ENCODE measurements at regions not wholly inside any gene's neighbourhood (a gene's known extent, or its start where the extent isn't known, plus 50 kb on each side); places are given as distances from the start of the nearest gene placed in this dataset.

DNA sequence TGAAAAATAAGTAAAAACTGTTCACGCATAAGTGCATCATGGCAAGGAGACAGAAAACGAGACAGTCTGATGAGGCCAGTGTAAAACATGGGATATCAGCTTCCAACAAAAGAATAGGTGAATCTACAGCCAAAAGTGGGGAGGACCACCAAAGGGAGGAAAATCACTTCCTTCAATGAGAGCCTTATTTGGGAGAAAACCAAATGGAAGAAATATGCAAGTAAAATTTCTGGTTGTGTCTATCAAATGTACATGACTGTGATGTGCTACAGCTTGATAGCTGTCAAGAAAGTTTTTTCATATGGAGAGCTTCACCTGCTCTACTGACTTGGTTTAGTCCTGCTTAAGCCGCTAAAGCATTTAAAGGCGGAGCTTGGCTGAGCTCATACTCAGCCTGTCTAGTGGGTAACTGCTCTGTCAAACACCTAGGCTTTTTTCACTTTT lies 66.2 kb downstream of the MAGEA1 start:
- H3K27ac ChIP-seq (ENCODE audit: low read depth, low read length) = no peak overlapping the region
- H4K20me1 ChIP-seq (ENCODE audit: insufficient read depth, low read length) = no peaks in the 10 kb centered on the region
- H2AFZ ChIP-seq (ENCODE audit: low read depth, low read length) = no peak overlapping the region
- H3K9me3 Mint-ChIP-seq (ENCODE audit: unreplicated experiment) = no peaks in the 10 kb centered on the region
- H3K27ac Mint-ChIP-seq (ENCODE audit: unreplicated experiment) = peak overlapping the region; percentile 58
- no peak overlapping the region for H3K9ac ChIP-seq (ENCODE audit: low read length)
- no peaks in the 10 kb centered on the region for H3K9me3 ChIP-seq (ENCODE audit: insufficient read depth, low read depth, low read length)
- no peaks in the 10 kb centered on the region for H3K36me3 Mint-ChIP-seq (ENCODE audit: low read depth, unreplicated experiment)
- no peaks in the 10 kb centered on the region for H3K36me3 ChIP-seq (ENCODE audit: insufficient read depth, low read length)
- peaks cover 4% of the 10 kb centered on the region for H3K4me1 Mint-ChIP-seq (ENCODE audit: low read depth, unreplicated experiment)
- H3K79me2 ChIP-seq (ENCODE audit: insufficient read depth, low read length) = no peaks in the 10 kb centered on the region
- TF ChIP-seq, protein P1, sequence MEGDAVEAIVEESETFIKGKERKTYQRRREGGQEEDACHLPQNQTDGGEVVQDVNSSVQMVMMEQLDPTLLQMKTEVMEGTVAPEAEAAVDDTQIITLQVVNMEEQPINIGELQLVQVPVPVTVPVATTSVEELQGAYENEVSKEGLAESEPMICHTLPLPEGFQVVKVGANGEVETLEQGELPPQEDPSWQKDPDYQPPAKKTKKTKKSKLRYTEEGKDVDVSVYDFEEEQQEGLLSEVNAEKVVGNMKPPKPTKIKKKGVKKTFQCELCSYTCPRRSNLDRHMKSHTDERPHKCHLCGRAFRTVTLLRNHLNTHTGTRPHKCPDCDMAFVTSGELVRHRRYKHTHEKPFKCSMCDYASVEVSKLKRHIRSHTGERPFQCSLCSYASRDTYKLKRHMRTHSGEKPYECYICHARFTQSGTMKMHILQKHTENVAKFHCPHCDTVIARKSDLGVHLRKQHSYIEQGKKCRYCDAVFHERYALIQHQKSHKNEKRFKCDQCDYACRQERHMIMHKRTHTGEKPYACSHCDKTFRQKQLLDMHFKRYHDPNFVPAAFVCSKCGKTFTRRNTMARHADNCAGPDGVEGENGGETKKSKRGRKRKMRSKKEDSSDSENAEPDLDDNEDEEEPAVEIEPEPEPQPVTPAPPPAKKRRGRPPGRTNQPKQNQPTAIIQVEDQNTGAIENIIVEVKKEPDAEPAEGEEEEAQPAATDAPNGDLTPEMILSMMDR (IDR thresholded peaks at IDR 0.05; ENCODE audit: insufficient read depth, low read depth, low read length) = no peak
- TF ChIP-seq EZH2 (IDR thresholded peaks at IDR 0.05; ENCODE audit: insufficient read depth, low read length) = no peak
- no peaks in the 10 kb centered on the region for H3K27me3 ChIP-seq (ENCODE audit: insufficient read depth, low read length)
- H3K4me3 Mint-ChIP-seq (ENCODE audit: unreplicated experiment) = peak overlapping the region; percentile 62
- FAIRE-seq = no peak
- no peaks in the 10 kb centered on the region for H3K27me3 Mint-ChIP-seq (ENCODE audit: low read depth, unreplicated experiment)
- DNase-seq (ENCODE audit: low read depth) = no peak
- peak overlapping the region; percentile 39 for H3K4me2 ChIP-seq (ENCODE audit: low read length)
- no peaks in the 10 kb centered on the region for H3K4me1 ChIP-seq (ENCODE audit: insufficient read depth, low read length)
- H3K4me3 ChIP-seq (ENCODE audit: insufficient read depth, low read depth, low read length) = no peak overlapping the region

DNA sequence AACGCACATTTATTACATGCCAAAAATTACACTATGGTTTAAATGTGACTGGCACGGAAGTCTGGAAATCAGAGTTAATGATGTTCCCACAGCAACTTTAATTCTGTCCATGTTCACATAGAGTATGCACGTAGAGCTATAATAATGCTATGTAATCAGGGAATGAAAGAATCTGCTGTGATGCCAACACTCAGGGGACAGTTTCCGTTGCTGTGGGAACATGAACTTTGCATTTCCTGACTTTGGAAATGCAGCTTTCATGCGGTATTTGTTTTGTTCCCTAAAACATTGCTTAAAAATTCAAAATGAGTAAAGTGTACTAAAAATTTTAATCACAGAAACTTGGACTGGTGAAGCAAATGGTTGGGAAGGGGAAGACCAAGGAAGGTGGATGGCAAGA lies 65.7 kb downstream of the MAGEA1 start:
- Histone ChIP-seq H3K4me1 (ENCODE audit: insufficient read depth, low read length) (no peaks in the 10 kb centered on the region), H3K9ac (ENCODE audit: low read length) (no peak overlapping the region), H3K36me3 (ENCODE audit: insufficient read depth, low read length) (no peaks in the 10 kb centered on the region), H4K20me1 (ENCODE audit: insufficient read depth, low read length) (no peaks in the 10 kb centered on the region), H3K4me2 (ENCODE audit: low read length) (peak overlapping the region; percentile 39), H3K79me2 (ENCODE audit: insufficient read depth, low read length) (no peaks in the 10 kb centered on the region), H2AFZ (ENCODE audit: low read depth, low read length) (no peak overlapping the region), H3K4me3 (ENCODE audit: insufficient read depth, low read depth, low read length) (no peak overlapping the region), H3K9me3 (ENCODE audit: insufficient read depth, low read depth, low read length) (no peaks in the 10 kb centered on the region), H3K27me3 (ENCODE audit: insufficient read depth, low read length) (no peaks in the 10 kb centered on the region), H3K27ac (ENCODE audit: low read depth, low read length) (no peak overlapping the region)
- Mint-ChIP-seq H3K27me3 (ENCODE audit: low read depth, unreplicated experiment) (no peaks in the 10 kb centered on the region), H3K36me3 (ENCODE audit: low read depth, unreplicated experiment) (no peaks in the 10 kb centered on the region), H3K4me1 (ENCODE audit: low read depth, unreplicated experiment) (peaks cover 4% of the 10 kb centered on the region), H3K27ac (ENCODE audit: unreplicated experiment) (peak overlapping the region; percentile 58), H3K9me3 (ENCODE audit: unreplicated experiment) (no peaks in the 10 kb centered on the region), H3K4me3 (ENCODE audit: unreplicated experiment) (no peak overlapping the region)
- FAIRE-seq = no peak
- no peak for DNase-seq (ENCODE audit: low read depth)
- TF ChIP-seq, protein P1 (IDR thresholded peaks at IDR 0.05; ENCODE audit: insufficient read depth, low read depth, low read length) = no peak
- TF ChIP-seq EZH2 (IDR thresholded peaks at IDR 0.05; ENCODE audit: insufficient read depth, low read length) = no peak

DNA sequence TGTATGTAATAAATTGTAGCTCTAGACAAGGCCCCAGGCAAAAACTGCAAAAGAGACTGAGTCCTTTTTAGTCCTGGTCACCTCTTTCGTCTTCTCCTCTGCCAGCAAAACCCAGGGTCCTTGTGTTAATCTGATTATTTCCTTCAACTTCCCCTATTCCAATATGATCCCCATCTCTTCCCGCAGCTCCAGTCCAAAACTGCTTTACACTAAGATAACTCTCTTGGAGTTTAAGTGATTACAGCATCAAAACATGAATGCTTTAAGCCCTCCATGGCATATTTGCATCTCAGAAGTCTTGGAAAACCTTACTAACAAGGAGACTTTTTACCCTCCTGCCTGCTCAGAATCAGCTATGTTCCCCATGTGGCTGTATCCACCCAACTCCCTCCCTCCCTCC lies 59.3 kb downstream of the MAGEA1 start:
- no peak overlapping the region for H2AFZ ChIP-seq (ENCODE audit: low read depth, low read length)
- H3K4me1 Mint-ChIP-seq (ENCODE audit: low read depth, unreplicated experiment) = no peaks in the 10 kb centered on the region
- TF ChIP-seq, protein P1 (IDR thresholded peaks at IDR 0.05; ENCODE audit: insufficient read depth, low read depth, low read length) = no peak
- TF ChIP-seq EZH2 (IDR thresholded peaks at IDR 0.05; ENCODE audit: insufficient read depth, low read length) = no peak
- no peak overlapping the region for H3K27ac ChIP-seq (ENCODE audit: low read depth, low read length)
- H3K36me3 ChIP-seq (ENCODE audit: insufficient read depth, low read length) = no peaks in the 10 kb centered on the region
- H3K27me3 ChIP-seq (ENCODE audit: insufficient read depth, low read length) = no peaks in the 10 kb centered on the region
- no peaks in the 10 kb centered on the region for H3K9me3 Mint-ChIP-seq (ENCODE audit: unreplicated experiment)
- H4K20me1 ChIP-seq (ENCODE audit: insufficient read depth, low read length) = no peaks in the 10 kb centered on the region
- FAIRE-seq (no peak), DNase-seq (ENCODE audit: low read depth) (no peak)
- no peak overlapping the region for H3K9ac ChIP-seq (ENCODE audit: low read length)
- H3K4me3 Mint-ChIP-seq (ENCODE audit: unreplicated experiment) = no peak overlapping the region
- no peaks in the 10 kb centered on the region for H3K79me2 ChIP-seq (ENCODE audit: insufficient read depth, low read length)
- H3K36me3 Mint-ChIP-seq (ENCODE audit: low read depth, unreplicated experiment) = no peaks in the 10 kb centered on the region
- H3K4me1 ChIP-seq (ENCODE audit: insufficient read depth, low read length) = no peaks in the 10 kb centered on the region
- peaks cover 3% of the 10 kb centered on the region for H3K27me3 Mint-ChIP-seq (ENCODE audit: low read depth, unreplicated experiment)
- H3K4me2 ChIP-seq (ENCODE audit: low read length) = no peak overlapping the region
- H3K27ac Mint-ChIP-seq (ENCODE audit: unreplicated experiment) = no peak overlapping the region
- H3K9me3 ChIP-seq (ENCODE audit: insufficient read depth, low read depth, low read length) = no peaks in the 10 kb centered on the region
- no peak overlapping the region for H3K4me3 ChIP-seq (ENCODE audit: insufficient read depth, low read depth, low read length)

Measured in astrocyte (in vitro differentiated cells and primary cell).